NOMO-1 (cell line): ENCODE measurements at regions not wholly inside any gene's neighbourhood (a gene's known extent, or its start where the extent isn't known, plus 50 kb on each side); places are given as distances from the start of the nearest gene placed in this dataset.
"Not testable (repeated sequence)": the region's sequence is repeated elsewhere in the genome, so short reads cannot be mapped to it uniquely, and the experiment has no call there.

Experiments
- DNase-seq, 2 experiments: peaks; one replicate each; lab custom pipeline; 2025; ENCODE audit not compliant: unreplicated experiment in 2 of 2; lab: John Stamatoyannopoulos, UW

DNA sequence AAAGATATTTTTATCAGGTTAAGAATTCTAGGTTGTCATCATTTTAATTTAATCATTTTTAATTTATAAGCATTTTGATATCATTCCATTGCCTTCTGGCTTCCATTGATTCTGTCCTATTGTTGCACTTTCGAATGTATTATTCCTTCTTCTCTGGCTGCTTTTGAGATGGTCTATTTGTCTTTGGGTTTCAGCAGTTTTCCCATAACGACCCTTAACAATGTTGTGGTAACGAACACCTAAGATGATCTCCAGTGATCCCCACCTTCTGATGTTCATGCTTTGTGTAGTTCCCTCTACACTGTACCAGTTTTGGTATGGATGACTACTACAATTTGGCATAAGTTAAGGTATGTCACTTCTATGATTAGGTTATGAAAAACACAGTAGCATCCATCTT is 59.9 kb downstream of the MINAR1 start:
- DNase-seq: no peak

DNA sequence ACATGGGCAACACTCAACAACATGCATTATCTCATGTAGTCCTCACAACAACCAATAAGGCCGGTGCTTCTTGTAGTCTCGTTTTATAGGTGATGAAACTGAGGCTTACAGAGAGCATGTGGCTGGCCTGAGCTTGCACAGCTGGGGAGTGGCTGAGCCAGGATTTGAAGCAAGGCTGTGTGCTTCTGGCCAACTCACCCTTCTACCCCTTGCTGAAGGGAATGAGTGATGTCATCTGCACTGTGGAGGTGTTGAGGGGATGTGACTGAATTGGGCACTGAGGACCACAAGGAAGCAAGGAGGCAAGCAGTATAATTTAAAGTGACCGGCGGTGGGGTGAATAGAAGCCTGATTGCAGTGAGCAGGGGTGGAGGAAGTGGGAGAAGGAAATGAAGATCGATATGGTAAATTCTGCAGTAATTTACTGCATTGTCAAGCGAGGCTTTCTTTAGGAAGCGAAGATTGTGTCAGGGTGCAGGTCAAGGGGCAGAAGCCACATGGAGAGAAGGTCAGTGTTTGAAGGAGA is 62.3 kb downstream of the MINAR1 start:
- DNase-seq: no peak

DNA sequence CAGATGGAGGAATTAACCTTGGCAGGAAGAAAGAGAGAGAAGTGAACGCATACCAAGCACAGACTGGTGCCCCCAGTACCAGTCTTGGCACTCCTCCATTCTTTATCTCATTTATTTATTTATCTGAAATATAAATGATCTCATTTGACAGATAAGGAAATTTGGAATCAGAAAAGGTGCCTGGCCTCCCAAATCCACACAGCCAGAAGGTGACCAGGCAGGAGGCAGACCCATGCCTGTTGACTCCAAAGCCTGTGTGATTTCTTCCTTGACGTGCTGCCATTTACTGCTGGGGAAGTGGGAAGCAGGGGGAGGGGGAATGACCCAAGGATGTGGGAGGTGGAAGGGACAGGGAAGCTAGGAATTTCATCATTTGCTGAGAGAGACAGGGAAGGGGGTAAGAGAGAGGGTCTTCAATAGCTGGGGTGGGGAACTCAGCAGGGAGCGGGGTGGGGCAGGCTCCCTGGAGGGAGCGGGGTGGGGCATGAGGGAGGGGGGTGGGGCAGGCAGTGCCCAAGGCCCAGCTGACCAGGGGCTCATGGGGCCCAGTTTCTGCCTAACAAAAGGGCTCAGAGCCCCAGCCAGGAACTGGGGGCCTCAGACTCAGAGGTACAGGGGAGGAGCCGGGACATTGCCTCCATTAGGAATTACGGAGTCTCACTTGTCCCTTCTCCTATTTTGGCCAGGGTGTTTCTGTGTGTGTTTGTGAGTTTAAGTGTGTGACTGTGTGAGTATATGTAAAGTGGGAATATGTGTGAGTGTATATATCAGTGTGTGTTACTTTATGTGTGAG is 63.0 kb downstream of the MINAR1 start:
- no peak for DNase-seq

DNA sequence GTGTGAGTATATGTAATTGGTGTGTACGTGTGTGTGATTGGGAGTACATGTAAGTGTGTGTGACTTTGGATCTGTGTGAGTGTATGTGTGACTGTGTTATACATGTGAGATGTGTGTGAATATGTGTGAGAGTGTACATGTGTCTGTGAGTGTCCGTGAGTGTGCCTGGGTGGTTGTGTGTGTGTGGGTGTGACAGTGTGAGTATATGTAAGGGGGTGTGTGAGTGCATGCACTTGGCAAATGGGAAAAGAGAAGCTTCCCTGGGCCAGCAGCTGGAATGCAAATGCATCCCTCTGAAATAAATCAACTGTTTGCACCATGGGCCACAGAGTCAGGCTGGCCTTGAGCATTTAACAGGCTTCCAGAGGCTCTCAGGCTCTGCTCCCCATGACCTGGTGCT is 63.6 kb downstream of the MINAR1 start:
- no peak for DNase-seq

DNA sequence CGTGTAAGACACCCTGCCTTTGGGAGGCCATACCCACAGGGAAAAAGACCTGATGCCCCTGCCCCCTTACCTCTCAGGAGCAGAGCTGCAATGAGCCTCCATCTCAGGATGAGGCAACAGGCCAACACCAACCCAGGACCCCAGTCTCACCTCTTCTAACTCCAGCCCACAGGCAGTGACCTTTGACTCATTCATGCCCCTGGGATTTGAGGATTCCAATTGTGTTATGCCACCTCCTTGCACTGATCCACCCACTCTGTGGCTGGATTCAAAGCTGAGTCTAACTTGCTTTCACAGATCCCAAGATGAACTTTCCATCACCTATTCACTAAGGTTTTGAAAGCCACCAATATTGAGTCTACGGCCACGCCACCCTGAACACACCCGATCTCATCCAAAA is 64.7 kb downstream of the MINAR1 start:
- DNase-seq: no peak

DNA sequence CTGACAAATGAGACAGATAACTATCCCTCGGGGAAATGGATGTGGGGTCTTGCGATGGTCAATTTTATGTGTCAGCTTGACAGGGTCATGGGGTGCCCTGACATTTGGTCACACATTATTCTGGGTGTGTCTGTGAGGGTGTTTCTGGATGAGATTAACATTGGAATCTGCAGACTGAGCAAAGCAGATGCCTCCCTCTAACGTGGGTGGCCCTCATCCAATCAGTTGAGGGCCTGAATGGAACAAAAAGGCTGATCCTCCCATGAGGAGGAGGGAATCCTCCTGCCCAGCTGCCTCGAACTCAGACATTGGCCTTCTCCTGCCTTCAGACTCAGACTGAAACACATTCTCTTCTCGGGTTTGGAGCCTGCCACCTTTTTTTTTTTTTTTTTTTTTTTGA is 69.0 kb downstream of the MINAR1 start:
- no peak for DNase-seq

DNA sequence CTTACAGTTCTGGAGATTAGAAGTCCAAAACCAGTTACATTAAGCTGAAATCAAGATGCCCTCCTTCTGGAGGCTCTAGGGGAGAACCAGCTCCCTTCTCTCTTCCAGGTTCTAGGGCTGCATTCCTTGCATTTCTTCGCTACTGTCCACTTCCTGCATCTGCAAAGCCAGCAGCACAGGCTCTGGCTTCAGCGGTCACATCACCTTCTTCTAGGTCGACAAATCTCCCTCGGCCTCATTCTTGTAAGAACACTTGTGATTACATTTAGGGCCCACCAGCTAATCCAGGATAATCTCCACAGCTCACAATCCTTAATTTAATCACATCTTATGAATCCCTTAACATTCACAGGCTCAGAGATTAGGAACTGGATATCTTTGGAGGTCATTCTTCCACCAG is 73.8 kb downstream of the MINAR1 start:
- DNase-seq: no peak

DNA sequence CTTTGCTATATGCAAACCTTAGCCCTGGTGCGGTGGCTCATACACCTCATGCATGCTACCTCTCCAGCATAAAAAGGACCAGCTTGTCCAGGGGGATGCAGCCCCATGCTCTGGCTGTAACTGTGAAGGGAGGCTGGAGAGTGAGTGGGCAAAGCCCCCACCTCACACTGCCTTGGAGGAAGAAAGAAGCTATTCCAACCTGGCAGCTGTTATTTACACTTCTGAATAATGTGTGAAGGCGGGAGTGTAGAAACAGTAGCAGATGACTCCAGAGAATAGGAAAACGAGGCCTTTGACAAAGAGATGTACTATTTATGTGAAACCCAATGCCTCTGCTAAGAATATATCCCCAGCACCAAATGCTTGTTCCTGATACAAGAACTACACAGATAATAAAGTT is 80.7 kb downstream of the MINAR1 start:
- not testable (repeated sequence) for DNase-seq

DNA sequence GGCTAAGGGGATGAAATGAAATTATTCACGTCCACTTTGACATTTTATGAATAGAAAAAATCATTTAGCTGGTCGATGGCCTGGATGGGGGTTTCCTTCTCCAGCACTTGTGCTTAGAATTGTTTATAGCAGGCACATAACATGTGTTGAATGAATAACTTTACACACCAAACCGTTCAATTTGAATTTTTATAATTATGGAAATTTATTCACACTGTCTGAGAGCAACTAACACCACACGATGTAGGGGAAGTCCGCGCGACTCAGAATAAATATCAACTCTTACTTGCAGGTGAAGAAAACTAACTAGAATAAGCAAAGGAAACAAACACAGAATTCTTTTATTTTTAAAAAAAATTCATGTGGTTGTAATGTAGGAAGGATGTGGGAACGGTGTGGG is 81.3 kb downstream of the MINAR1 start:
- no peak for DNase-seq

DNA sequence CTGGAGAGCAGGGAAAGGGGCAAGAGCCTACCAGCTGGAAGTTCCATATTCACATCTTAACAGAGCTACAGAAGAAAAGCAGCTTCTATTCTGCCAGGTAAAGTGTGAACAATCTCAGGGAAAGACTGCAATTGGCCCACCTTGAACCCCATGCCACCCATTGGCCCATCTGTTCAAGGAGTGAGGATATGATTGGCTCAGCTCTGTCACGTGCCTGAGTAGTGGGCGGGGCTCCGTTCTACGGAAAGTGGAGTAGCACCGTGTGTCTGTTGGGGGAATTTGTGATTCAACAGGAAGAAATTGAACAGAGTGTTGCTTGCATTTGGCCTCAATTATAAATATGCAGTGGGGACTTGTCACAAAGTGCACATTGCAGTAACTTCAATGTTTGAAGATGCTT is 81.8 kb downstream of the MINAR1 start:
- no peak for DNase-seq

DNA sequence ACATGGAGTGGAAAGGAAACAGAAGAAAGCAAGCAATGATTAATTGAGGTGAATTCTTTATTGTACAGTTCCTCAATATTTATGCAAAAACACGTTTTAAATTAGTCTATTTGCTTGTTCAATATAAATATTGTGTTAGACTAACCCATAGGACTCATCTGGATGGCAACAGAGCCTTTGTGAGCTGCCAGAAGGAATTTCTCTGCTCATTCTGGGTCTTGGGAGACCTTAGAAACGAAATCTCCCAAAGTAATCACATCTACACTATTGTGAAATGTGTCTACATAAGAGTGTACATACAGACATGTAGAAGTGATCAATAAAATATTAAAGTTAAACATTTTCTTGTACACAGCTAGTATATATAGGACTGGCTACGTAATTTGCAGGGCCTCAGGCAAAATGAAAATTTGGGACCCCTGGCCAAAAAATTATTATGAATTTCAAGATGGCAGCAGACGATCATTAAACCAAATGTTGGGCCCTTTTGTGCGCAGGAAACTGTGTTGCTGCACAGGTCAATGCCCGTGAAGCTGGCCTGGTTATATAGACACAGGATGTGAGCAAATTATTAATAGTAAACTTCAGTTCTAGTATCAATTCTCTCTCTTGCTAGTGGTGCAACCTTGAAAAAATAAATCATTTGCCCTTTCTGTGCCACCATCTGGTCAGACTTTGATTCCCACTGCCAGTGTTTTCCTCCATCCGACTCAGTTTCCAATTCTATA is 83.3 kb downstream of the MINAR1 start:
- DNase-seq: no peak

DNA sequence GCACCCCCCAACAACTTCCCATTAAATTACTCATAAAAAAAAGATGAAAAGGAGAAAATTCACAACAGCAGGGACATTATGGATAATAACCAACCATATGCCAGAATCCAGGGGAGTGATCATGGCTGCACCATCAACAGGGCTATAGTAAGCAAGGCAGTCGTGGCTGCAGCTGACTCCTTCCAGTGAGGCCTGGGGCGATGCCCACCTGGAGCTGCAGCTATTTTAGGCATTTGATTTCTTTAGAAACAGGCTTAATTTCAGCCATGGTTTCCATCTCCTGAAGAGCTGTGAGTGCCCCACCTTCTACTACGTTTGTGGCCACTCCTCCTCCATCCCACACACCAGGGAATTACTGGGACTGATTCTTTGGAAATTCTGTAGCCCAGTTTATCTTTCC is 84.0 kb downstream of the MINAR1 start:
- no peak for DNase-seq

DNA sequence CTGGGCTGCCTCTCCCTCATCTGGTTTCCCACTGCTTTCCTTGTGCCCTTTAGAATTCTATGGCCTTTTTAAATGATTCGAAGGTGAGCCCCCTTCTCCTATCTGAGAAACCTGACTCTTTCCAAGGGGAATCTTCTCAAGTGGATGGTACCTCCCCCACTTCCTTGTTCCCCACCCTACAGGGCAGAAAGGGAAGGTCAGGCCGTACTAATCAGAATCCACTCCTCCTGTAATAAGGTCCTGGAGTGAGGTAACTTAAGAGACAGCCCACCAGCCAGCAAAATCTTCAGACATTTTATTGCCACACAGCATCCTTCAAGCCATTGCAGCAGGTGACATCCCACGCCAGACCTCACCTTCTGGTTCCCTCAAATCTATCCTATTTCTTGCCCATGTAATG is 84.5 kb downstream of the MINAR1 start:
- DNase-seq: no peak

DNA sequence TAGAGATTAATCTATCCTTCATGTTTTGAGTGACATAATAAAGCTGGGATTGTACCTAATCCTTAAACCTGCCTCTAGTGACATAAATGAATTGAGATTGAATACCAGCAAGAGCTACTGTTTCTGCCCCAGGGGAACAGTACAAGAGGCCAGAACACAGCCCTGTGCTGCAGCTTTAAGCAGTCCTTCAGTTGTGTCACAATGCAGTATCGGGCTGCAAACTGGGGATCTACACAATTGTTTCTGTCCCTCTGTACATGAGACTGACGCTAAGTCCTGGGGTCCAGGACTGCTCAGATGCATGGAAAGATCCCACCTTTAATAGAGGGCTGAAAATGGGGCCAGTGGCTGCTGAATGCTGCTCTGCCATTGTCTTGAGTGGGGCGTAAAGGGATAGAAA is 87.5 kb downstream of the MINAR1 start:
- no peak for DNase-seq

DNA sequence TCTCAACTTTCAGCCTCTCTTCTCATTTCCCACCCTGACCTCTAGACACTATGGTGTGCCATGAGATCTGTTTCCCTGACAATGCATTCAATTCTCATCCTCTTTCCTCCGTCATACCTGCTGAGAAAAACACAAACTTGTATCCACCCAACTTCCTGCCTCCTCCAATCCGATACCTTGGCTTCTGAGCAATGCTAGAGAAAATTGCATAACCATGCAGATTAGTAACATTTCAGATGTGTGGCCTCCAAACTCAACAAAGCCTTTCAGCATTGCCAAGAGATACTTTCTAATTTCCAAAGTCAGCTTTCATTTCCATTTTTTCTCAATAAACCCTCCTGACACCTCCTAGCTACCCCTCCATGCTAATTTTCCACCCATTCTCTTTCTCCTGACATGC is 88.5 kb downstream of the MINAR1 start:
- DNase-seq: no peak

DNA sequence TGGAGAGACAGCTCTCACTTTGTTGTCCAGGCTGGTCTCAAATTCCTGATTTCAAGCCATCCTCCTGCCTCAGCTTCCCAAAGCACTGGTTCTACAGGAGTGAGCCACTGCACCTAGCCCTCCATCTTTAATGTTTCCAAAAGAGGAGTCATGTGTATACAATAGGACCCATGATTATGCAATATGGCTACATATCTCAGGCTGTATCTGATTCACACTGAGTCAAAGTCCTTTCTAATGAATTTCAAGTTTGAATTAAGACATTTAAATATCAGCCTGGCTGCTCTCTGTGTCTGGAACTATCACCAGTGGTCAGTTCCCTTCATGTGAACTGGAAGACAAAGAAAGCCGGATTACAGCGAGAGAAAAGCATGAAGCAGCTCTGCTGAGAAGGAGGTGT is 90.5 kb downstream of the MINAR1 start:
- DNase-seq: no peak

DNA sequence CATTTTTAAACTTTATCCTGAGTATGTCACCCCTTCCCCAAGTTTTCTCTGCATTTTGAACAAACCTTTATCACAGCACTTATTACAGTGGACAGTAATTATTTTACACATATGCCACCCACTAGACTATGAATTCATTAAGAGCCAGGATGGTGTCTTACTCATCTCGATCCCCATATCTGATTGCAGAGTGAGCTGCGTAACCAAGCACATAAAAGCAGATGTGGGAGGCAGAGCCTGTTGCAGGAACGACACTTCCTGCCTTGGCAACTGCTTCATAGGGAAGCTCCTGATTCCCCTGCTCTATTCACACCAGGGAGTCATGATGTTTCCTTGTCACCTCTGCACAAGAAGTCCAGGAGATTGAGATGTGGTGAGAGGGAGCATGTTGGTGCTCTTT is 91.1 kb downstream of the MINAR1 start:
- DNase-seq: no peak

DNA sequence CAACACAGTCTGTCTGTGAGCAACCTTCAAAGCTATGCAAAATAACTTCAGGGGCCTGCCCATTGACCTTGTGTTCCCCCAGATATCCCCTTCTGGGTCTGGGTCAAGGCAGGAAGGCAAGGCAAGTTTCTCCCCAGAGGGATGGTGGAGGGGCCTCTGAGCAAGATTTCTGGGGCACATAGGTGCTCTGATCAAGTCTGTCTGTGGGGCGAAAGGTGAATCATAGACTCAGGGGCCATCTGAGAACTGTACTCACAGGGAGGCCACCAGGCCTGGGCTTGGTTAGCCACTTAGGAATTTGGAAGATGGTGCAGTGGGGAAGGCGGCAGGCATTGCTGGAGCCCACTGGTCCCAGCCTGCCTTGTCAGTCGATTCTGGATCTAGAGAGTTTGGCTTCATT is 92.4 kb downstream of the MINAR1 start:
- DNase-seq: no peak

DNA sequence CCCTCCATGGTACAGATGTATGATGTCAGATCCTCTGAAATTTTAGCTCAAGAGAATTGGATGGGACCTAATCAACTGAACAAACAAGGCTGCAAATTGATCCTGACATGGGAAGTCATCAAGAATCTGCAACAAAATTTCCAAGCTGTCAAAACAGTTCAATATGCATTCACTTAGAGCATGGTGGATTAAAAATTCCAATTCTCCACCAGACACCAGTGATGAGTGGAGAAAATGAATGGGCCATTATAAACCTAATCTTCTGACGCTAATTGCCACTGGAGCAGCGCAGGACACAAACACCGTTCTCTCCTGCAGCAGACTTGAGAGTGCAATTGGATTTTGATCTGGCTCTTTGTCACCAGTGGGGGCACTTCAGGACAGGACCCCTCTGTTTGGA is 94.2 kb downstream of the MINAR1 start:
- no peak for DNase-seq

DNA sequence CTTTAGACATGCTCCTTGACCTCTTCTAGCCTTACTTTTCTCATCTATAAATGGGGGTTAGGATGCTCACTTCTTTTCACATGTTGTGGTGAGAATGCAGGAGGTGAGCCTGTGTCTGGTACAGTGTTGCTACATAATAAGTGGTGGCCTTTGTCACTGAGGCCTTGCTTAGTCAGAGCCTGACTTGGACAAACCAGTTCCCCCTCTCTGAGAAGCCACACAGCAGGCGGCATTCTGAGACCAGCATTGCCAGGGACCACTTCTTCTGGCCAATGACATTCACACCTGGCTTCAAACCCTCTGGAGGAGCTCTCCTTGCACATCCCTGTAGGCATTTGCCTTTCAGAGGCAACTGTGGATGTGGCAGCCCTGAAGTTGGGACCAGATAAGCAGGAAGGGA is 95.7 kb downstream of the MINAR1 start:
- DNase-seq: no peak

DNA sequence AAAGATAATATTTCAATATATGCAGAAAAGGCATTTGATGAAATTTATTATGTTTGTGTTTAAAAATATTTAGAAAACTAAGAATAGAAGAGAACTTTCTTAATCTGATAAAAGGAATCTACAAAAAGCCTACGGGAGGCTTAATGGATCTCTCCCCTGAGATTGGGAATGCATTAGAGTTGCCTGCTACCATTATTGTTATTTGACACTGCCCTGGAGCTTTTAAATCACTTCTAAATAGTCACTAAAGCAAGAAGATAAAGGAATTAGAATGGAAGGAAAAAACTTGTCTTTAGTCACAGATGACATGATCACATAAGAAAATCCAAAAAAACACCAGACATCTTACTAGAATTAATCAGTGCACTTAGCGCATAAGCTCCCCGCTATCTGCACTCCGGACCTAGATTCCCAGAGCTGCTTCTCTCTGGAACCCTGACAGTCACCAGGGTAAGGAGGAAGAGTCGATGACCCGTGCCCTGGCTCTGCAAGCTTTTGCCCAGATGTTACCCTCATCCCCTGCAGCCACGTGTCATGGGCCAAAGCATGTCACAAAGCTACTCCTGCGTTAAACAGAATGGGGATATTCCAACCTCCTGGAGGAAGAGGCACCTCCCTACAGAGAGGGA is 97.1 kb downstream of the MINAR1 start:
- DNase-seq: no peak

DNA sequence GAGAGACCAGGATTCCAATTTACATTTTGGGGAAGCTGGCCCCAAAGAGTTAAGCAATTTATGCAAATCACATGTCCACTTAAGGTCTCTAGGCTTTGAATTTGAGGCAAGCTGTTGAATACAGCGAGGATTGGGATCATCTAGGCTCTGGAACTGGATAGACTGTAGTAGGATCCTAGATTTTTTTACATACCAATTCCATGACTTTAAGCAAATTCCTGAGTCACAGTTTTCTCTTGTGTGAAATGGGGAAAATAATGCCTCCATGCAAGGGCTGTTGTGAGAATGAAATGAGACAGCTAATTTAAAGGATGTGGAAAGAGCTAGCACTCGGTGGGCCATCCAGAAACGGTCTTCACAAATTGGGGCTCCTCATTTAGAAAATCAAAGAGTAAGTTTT is 103.4 kb downstream of the MINAR1 start:
- no peak for DNase-seq
